ENCODE measurements at regions not wholly inside any gene's neighbourhood (a gene's known extent, or its start where the extent isn't known, plus 50 kb on each side); places are given as distances from the start of the nearest gene placed in this dataset.

DNA sequence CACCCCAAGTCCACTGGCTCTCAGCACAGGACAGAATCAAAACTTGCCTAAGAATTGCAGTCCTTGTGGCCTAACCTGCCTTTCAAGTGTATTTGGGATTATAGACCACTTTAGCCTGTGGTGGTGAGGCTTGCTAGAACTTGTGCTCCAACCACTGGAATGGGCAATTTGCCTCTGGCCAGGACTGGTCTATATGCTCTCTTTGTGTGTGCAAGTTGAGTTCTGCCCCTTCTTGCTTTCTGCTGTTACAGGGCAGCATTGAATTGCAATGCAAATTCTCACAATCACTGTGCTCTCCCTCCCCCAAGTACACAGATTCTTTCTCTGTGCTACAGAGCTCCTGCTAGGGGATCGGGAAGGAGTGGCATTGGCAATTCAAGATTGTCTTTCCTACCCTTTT lies 233.6 kb upstream of the DIPK2B start:
- no peaks in the 10 kb centered on the region for H3K27me3 ChIP-seq (ENCODE audit: insufficient read depth, low read length, poor library complexity)
- no peaks in the 10 kb centered on the region for H4K20me1 ChIP-seq (ENCODE audit: insufficient read depth, low read length)
- H3K4me2 ChIP-seq (ENCODE audit: insufficient read depth, low read length) = no peak overlapping the region
- no peaks in the 10 kb centered on the region for H3K4me1 ChIP-seq (ENCODE audit: insufficient read depth, low read length)
- DNase-seq (no peak), ATAC-seq (ENCODE audit: insufficient read depth, low read depth) (no peak)
- TF ChIP-seq EZH2 (IDR thresholded peaks at IDR 0.05; ENCODE audit: borderline replicate concordance, low read depth, low read length, severe bottlenecking) (no peak), CTCF (IDR thresholded peaks at IDR 0.05; ENCODE audit: borderline replicate concordance, extremely low read depth, low read length, poor library complexity, severe bottlenecking) (no peak)
- H3K36me3 ChIP-seq (ENCODE audit: insufficient read depth, low read length) = no peaks in the 10 kb centered on the region
- H3K27ac ChIP-seq (ENCODE audit: low read length) = no peak overlapping the region
- H3K9me3 ChIP-seq (ENCODE audit: insufficient read depth, low read length, severe bottlenecking) = no peaks in the 10 kb centered on the region
- H3K4me3 ChIP-seq (ENCODE audit: low read depth in 1 of 2, low read length in 2 of 2) = no peak overlapping the region
- H3K79me2 ChIP-seq (ENCODE audit: insufficient read depth, low read length) = no peaks in the 10 kb centered on the region
- no peak overlapping the region for H2AFZ ChIP-seq (ENCODE audit: low read depth, low read length)
- H3K9ac ChIP-seq (ENCODE audit: low read depth, low read length) = no peak overlapping the region

GRCh38 chrX:45428831-45429230 lies 228.2 kb upstream of the DIPK2B start:
- Histone ChIP-seq H3K9me3 (ENCODE audit: insufficient read depth, low read length, severe bottlenecking) (no peaks in the 10 kb centered on the region), H3K4me2 (ENCODE audit: insufficient read depth, low read length) (no peak overlapping the region), H3K27me3 (ENCODE audit: insufficient read depth, low read length, poor library complexity) (no peaks in the 10 kb centered on the region), H3K4me3 (ENCODE audit: low read depth in 1 of 2, low read length in 2 of 2) (no peak overlapping the region), H3K4me1 (ENCODE audit: insufficient read depth, low read length) (no peaks in the 10 kb centered on the region), H4K20me1 (ENCODE audit: insufficient read depth, low read length) (no peaks in the 10 kb centered on the region), H3K9ac (ENCODE audit: low read depth, low read length) (no peak overlapping the region), H3K27ac (ENCODE audit: low read length) (no peak overlapping the region), H3K36me3 (ENCODE audit: insufficient read depth, low read length) (no peaks in the 10 kb centered on the region), H3K79me2 (ENCODE audit: insufficient read depth, low read length) (no peaks in the 10 kb centered on the region), H2AFZ (ENCODE audit: low read depth, low read length) (no peak overlapping the region)
- TF ChIP-seq EZH2 (IDR thresholded peaks at IDR 0.05; ENCODE audit: borderline replicate concordance, low read depth, low read length, severe bottlenecking) = no peak
- no peak for TF ChIP-seq CTCF (IDR thresholded peaks at IDR 0.05; ENCODE audit: borderline replicate concordance, extremely low read depth, low read length, poor library complexity, severe bottlenecking)
- no peak for DNase-seq
- ATAC-seq (ENCODE audit: insufficient read depth, low read depth) = no peak

DNA sequence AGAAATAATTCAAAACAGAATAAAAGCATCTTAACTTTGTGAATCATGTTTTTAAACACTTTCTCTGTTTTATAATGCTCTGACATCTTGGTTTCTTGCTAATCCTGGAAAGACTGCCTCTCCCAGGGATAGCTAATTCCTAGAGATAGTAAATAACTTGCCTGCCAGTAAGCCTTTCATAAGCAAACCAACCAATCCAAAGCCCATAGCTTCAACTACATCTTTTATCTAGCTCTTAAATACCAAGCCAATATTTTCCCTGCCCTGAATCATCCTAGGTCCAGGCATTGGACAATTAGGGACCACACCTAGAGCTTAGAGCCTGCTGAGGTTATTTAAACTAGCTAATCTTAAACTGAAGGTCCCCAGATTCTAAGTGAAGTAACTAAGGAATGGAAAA lies 223.7 kb upstream of the DIPK2B start:
- no peaks in the 10 kb centered on the region for H4K20me1 ChIP-seq (ENCODE audit: insufficient read depth, low read length)
- no peak overlapping the region for H3K27ac ChIP-seq (ENCODE audit: low read length)
- no peaks in the 10 kb centered on the region for H3K27me3 ChIP-seq (ENCODE audit: insufficient read depth, low read length, poor library complexity)
- H3K36me3 ChIP-seq (ENCODE audit: insufficient read depth, low read length) = no peaks in the 10 kb centered on the region
- no peaks in the 10 kb centered on the region for H3K79me2 ChIP-seq (ENCODE audit: insufficient read depth, low read length)
- H3K9me3 ChIP-seq (ENCODE audit: insufficient read depth, low read length, severe bottlenecking) = no peaks in the 10 kb centered on the region
- no peaks in the 10 kb centered on the region for H3K4me1 ChIP-seq (ENCODE audit: insufficient read depth, low read length)
- TF ChIP-seq CTCF (IDR thresholded peaks at IDR 0.05; ENCODE audit: borderline replicate concordance, extremely low read depth, low read length, poor library complexity, severe bottlenecking) (no peak), EZH2 (IDR thresholded peaks at IDR 0.05; ENCODE audit: borderline replicate concordance, low read depth, low read length, severe bottlenecking) (no peak)
- H3K4me2 ChIP-seq (ENCODE audit: insufficient read depth, low read length) = no peak overlapping the region
- no peak overlapping the region for H2AFZ ChIP-seq (ENCODE audit: low read depth, low read length)
- H3K9ac ChIP-seq (ENCODE audit: low read depth, low read length) = no peak overlapping the region
- ATAC-seq (ENCODE audit: insufficient read depth, low read depth) = no peak
- DNase-seq = no peak
- no peak overlapping the region for H3K4me3 ChIP-seq (ENCODE audit: low read depth in 1 of 2, low read length in 2 of 2)
